ENCODE measurements at regions not wholly inside any gene's neighbourhood (a gene's known extent, or its start where the extent isn't known, plus 50 kb on each side); places are given as distances from the start of the nearest gene placed in this dataset.

DNA sequence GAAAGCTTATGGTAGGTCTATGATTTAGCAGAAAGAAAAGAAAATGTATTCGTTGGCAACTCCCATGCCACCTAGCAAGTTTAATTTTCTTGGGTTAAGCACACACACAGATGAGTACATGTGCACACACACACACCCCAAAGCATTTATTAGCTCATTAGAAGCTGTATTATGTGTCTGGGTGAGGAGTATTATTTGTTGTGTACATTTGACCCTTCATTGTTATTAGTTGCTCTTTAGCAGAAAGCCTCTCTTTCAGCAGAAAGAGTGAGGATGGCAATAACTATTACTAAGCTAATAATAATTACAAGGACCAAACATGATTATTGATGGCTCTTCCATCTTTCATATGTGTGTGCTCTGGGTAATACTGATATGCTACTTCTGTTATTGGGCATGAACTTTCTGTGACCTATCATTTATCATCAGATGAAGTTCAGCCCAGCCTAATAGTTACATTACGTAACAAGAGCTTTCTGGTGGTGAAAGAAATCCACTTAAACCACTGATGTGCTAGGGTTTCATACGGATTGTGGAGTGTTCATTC lies 177.4 kb upstream of the OBI1 start:
- Histone ChIP-seq H3K4me3 (no peak overlapping the region), H3K4me1 (no peaks in the 10 kb centered on the region), H3K36me3 (no peaks in the 10 kb centered on the region), H3K27ac (replicated peaks) (no peak overlapping the region), H3K27me3 (ENCODE audit: low read depth) (no peaks in the 10 kb centered on the region), H3K9me3 (replicated peaks) (no peaks in the 10 kb centered on the region)
- TF ChIP-seq, protein P1, sequence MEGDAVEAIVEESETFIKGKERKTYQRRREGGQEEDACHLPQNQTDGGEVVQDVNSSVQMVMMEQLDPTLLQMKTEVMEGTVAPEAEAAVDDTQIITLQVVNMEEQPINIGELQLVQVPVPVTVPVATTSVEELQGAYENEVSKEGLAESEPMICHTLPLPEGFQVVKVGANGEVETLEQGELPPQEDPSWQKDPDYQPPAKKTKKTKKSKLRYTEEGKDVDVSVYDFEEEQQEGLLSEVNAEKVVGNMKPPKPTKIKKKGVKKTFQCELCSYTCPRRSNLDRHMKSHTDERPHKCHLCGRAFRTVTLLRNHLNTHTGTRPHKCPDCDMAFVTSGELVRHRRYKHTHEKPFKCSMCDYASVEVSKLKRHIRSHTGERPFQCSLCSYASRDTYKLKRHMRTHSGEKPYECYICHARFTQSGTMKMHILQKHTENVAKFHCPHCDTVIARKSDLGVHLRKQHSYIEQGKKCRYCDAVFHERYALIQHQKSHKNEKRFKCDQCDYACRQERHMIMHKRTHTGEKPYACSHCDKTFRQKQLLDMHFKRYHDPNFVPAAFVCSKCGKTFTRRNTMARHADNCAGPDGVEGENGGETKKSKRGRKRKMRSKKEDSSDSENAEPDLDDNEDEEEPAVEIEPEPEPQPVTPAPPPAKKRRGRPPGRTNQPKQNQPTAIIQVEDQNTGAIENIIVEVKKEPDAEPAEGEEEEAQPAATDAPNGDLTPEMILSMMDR (IDR thresholded peaks at IDR 0.05; ENCODE audit: borderline replicate concordance), result no peak
- DNase-seq, result no peak
- intact Hi-C loops (cut with micrococcal nuclease), result no loop called here

- Histone ChIP-seq H3K4me1 (no peaks in the 10 kb centered on the region), H3K4me3 (no peak overlapping the region), H3K27ac (replicated peaks) (no peak overlapping the region), H3K9me3 (replicated peaks) (no peaks in the 10 kb centered on the region), H3K36me3 (no peaks in the 10 kb centered on the region), H3K27me3 (ENCODE audit: low read depth) (peaks cover 8% of the 10 kb centered on the region)
- intact Hi-C loops (cut with micrococcal nuclease), result no loop called here
- no peak for DNase-seq
- TF ChIP-seq, protein P1 (IDR thresholded peaks at IDR 0.05; ENCODE audit: borderline replicate concordance), result no peak
These were observed 173.5 kb upstream of the OBI1 start for GRCh38 chr13:78832461-78832860.

GRCh38 chr13:78830508-78830907 lies 171.6 kb upstream of the OBI1 start:
- TF ChIP-seq, protein P1 (IDR thresholded peaks at IDR 0.05; ENCODE audit: borderline replicate concordance), result no peak
- no peak for DNase-seq
- H3K36me3 ChIP-seq, result no peaks in the 10 kb centered on the region
- H3K27me3 ChIP-seq (ENCODE audit: low read depth), result peaks cover 8% of the 10 kb centered on the region
- H3K4me3 ChIP-seq, result no peak overlapping the region
- H3K27ac ChIP-seq (replicated peaks), result no peak overlapping the region
- intact Hi-C loops (cut with micrococcal nuclease), result no loop called here
- H3K4me1 ChIP-seq, result no peaks in the 10 kb centered on the region
- H3K9me3 ChIP-seq (replicated peaks), result no peaks in the 10 kb centered on the region

DNA sequence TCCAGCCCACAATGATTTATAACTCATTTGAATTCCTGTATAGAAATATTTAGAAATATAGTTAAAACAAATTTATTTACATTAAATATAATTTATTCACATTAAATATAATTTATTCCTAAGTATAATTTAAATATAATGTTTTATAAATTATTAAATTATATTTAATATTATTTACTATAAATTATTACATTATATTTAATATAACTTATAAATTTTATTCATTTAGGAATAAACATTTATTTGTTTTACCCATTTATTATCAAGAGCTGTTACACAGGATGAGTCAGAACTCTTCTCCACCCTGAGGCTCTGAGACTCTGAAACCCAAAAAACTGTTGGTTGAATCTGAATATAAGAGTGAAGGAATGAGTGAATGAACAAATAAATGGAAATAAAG lies 170.9 kb upstream of the OBI1 start:
- no peaks in the 10 kb centered on the region for H3K36me3 ChIP-seq
- H3K9me3 ChIP-seq (replicated peaks), result no peaks in the 10 kb centered on the region
- TF ChIP-seq, protein P1 (IDR thresholded peaks at IDR 0.05; ENCODE audit: borderline replicate concordance), result no peak
- intact Hi-C loops (cut with micrococcal nuclease), result no loop called here
- no peaks in the 10 kb centered on the region for H3K4me1 ChIP-seq
- no peak overlapping the region for H3K4me3 ChIP-seq
- no peak for DNase-seq
- H3K27me3 ChIP-seq (ENCODE audit: low read depth), result peaks cover 8% of the 10 kb centered on the region
- no peak overlapping the region for H3K27ac ChIP-seq (replicated peaks)

DNA sequence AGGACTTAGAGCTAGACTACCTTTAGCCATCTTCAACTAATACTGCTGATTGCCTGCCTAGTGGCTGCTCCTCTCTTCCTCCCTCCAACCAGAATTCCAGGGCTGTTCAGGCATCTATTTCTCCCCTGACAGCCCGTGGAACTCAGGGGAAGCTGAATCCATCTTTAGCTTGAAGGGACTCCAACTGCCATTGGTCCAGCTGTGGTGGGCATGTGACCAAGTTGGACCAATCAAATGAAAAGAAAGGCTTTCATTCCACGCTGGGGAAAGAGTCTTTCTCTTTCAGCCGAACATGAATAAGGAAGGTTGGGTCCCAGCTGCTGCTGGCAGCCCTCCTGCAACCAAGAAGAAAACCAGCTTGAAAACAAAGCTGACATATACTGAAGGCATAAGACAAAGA lies 168.5 kb upstream of the OBI1 start:
- H3K4me1 ChIP-seq, result no peaks in the 10 kb centered on the region
- no peaks in the 10 kb centered on the region for H3K36me3 ChIP-seq
- peaks cover 8% of the 10 kb centered on the region for H3K27me3 ChIP-seq (ENCODE audit: low read depth)
- H3K27ac ChIP-seq (replicated peaks), result no peak overlapping the region
- TF ChIP-seq, protein P1 (IDR thresholded peaks at IDR 0.05; ENCODE audit: borderline replicate concordance), result no peak
- DNase-seq, result no peak
- no peak overlapping the region for H3K4me3 ChIP-seq
- intact Hi-C loops (cut with micrococcal nuclease), result no loop called here
- no peaks in the 10 kb centered on the region for H3K9me3 ChIP-seq (replicated peaks)

Measured in left ventricle myocardium inferior (tissue), 1 donor.